Right cardiac atrium (tissue), 5 donors: ENCODE measurements at regions not wholly inside any gene's neighbourhood (a gene's known extent, or its start where the extent isn't known, plus 50 kb on each side); places are given as distances from the start of the nearest gene placed in this dataset.
"Not testable (repeated sequence)": the region's sequence is repeated elsewhere in the genome, so short reads cannot be mapped to it uniquely, and the experiment has no call there.

Experiments
- ATAC-seq, 2 donors: fragments of 200-7000 bp; cut with Tn5 transposase; one replicate each; pipeline versions ENCODE4 v1.8.0 to v1.9.1; 2020; ENCODE audit warnings: moderate library complexity in 2 of 2, mild to moderate bottlenecking in 1 of 2
- DNase-seq, 3 donors: peaks; one replicate each; pipeline ENCODE4 v3.0.0-alpha.2; 2020
- H3K27ac ChIP-seq: one replicate; pipeline ENCODE4 v1.5.1; 2013; ENCODE audit warnings: mild to moderate bottlenecking, low read length, control low read depth, moderate library complexity
- H3K27me3 ChIP-seq: one replicate; pipeline ENCODE4 v1.6.1; 2013; ENCODE audit not compliant: control insufficient read depth, insufficient read depth
- H3K4me1 ChIP-seq: one replicate; pipeline ENCODE4 v1.6.1; 2013; ENCODE audit warnings: low read length; ENCODE audit not compliant: control insufficient read depth, insufficient read depth
- H3K4me3 ChIP-seq: one replicate; pipeline ENCODE4 v1.5.1; 2013; ENCODE audit warnings: low read length, control low read depth
- H3K9me3 ChIP-seq: one replicate; pipeline ENCODE4 v1.6.1; 2013; ENCODE audit warnings: low read length; ENCODE audit not compliant: control insufficient read depth
- WGBS: extraction: QIAGEN DNeasy Blood & Tissue Kit; methylation state at CpG from one replicate; pipeline ENCODE4 v1.1.7; 2013; 5-methylcytosine and 5-hydroxymethylcytosine counted together
- intact Hi-C, 4 donors: fragments of 100-400 bp; cut with DNase I; formaldehyde crosslinking; loops; one replicate each; pipeline versions ENCODE4 v1.11.0 to v1.14.0; 2022 to 2023
- donor health status: healthy with polysubstance abuse.
- donor health status: DM: no; HTN: yes; CAD: no.
- donor health status: DM: no; HTN: no; CAD: no.
- donor health status: DM: no; HTN: yes; CAD: no; lungs with severe emphysema.
- donor health status: DM: yes; HTN: yes; CAD: no.

GRCh38 chr7:69446213-69446612 is 152.1 kb upstream of the AUTS2 start:
- H3K27me3 ChIP-seq, intact Hi-C loops, H3K9me3 ChIP-seq, DNase-seq, H3K4me3 ChIP-seq, H3K27ac ChIP-seq, H3K4me1 ChIP-seq, ATAC-seq: not testable (repeated sequence)
- WGBS = 98% methylated on average over 7 of the region's 7 CpGs

DNA sequence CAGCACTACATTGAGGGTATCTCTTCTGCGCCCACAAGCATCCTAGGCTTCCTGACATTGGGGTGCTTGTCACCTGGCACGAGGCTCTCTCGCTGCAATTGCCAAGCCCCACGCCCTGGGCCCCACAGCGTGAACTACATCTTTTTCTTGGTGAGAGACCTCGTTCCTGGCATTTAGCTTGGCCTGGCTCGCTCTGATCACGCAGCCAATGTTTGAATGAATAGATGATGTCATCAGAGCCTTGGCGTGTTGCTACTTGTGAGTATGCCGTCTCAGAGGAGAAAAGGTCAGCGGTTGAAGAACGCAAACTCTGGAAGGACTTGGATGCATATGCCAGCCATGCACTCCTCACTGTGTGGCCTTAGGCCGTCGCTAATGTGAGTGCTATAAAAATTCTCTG is 150.2 kb upstream of the AUTS2 start:
- peak; percentile 60 to 74 (median 65) for DNase-seq
- no peak overlapping the region for H3K27ac ChIP-seq
- no peaks in the 10 kb centered on the region for H3K9me3 ChIP-seq
- intact Hi-C loops = no loop called here
- H3K27me3 ChIP-seq = no peaks in the 10 kb centered on the region
- H3K4me1 ChIP-seq = peaks cover 6% of the 10 kb centered on the region
- no peak overlapping the region for H3K4me3 ChIP-seq
- 70% methylated on average over 14 of the region's 14 CpGs for WGBS
- peak; percentile 78 to 79 for ATAC-seq

DNA sequence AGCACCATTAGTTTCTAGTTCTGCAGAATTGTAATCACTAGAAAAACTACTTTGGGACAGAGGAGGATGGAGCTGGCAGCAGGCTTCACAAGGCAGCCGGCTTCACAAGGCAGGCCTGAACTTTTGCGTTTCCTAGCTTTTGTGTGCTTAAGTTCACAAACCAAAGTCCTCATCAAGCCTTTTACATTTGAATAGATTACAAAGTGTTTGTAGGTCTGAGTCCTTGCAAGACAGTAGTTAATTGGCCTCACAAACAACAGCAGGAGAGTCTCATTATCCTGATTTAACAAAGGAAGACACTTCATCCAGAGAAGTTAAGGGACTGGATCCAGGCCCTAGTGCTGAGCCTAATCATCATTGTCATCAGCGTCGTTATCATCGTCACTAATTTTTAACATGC is 147.8 kb upstream of the AUTS2 start:
- ATAC-seq (no peak), DNase-seq (no peak)
- H3K27ac ChIP-seq = no peak overlapping the region
- intact Hi-C loops = no loop called here
- no peaks in the 10 kb centered on the region for H3K27me3 ChIP-seq
- peaks cover 6% of the 10 kb centered on the region for H3K4me1 ChIP-seq
- no peaks in the 10 kb centered on the region for H3K9me3 ChIP-seq
- 73% methylated on average over 5 of the region's 5 CpGs for WGBS
- no peak overlapping the region for H3K4me3 ChIP-seq

DNA sequence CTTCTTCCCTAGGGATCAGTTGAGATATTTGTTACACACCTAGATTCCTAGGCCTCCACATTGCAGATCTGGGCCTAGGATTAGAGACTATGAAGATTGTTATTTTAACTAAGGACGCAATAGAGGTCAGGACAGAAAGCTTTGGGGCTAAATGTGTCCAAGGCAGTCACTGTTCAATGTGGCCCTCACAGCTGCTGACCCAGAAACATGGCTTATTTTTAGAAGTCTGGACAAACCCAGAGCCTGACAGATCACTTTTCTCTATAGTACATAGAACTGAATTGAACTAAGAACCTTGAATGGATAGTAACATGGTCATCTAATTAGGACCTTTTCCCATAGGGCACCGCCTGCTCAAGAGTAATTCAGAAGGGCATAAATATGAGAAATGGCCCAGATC is 146.6 kb upstream of the AUTS2 start:
- intact Hi-C loops = no loop called here

GRCh38 chr7:69452797-69453196 is 145.5 kb upstream of the AUTS2 start:
- WGBS = 99% methylated on average over 2 of the region's 2 CpGs
- ATAC-seq = no peak
- peaks cover 1% of the 10 kb centered on the region for H3K4me1 ChIP-seq

More for the DNA sequence above, 146.6 kb upstream of the AUTS2 start:
- no peaks in the 10 kb centered on the region for H3K9me3 ChIP-seq
- H3K4me1 ChIP-seq = peaks cover 1% of the 10 kb centered on the region
- no peak overlapping the region for H3K4me3 ChIP-seq
- DNase-seq = no peak
- ATAC-seq = no peak
- no peak overlapping the region for H3K27ac ChIP-seq
- 92% methylated on average over 2 of the region's 2 CpGs for WGBS
- H3K27me3 ChIP-seq = no peaks in the 10 kb centered on the region

GRCh38 chr7:69457595-69458504 is 140.4 kb upstream of the AUTS2 start:
- DNase-seq = peak; percentile 74 to 88 (median 84)
- intact Hi-C loops = no loop called here
- peak; percentile 93 to 97 for ATAC-seq
- H3K4me1 ChIP-seq = peaks cover 1% of the 10 kb centered on the region
- H3K27me3 ChIP-seq = no peaks in the 10 kb centered on the region
- 19% methylated on average over 9 of the region's 9 CpGs for whole genome bisulfite sequencing
- peak overlapping the region; percentile 30 for H3K27ac ChIP-seq
- H3K4me3 ChIP-seq = no peak overlapping the region
- no peaks in the 10 kb centered on the region for H3K9me3 ChIP-seq

More at GRCh38 chr7:69452797-69453196, 145.5 kb upstream of the AUTS2 start:
- Histone ChIP-seq H3K27me3 (no peaks in the 10 kb centered on the region), H3K4me3 (no peak overlapping the region), H3K9me3 (no peaks in the 10 kb centered on the region), H3K27ac (no peak overlapping the region)
- intact Hi-C loops = no loop called here
- no peak for DNase-seq

- Histone ChIP-seq H3K4me3 (no peak overlapping the region), H3K4me1 (no peaks in the 10 kb centered on the region), H3K9me3 (no peaks in the 10 kb centered on the region), H3K27me3 (no peaks in the 10 kb centered on the region), H3K27ac (no peak overlapping the region)
- 90% methylated on average over 3 of the region's 3 CpGs for WGBS
- intact Hi-C loops = no loop called here
- no peak for DNase-seq
- no peak for ATAC-seq
Observed at GRCh38 chr7:69464035-69464434, 134.2 kb upstream of the AUTS2 start.

- no peaks in the 10 kb centered on the region for H3K9me3 ChIP-seq
- no peaks in the 10 kb centered on the region for H3K4me1 ChIP-seq
- no peak overlapping the region for H3K27ac ChIP-seq
- no peak for DNase-seq
- H3K4me3 ChIP-seq = no peak overlapping the region
- H3K27me3 ChIP-seq = no peaks in the 10 kb centered on the region
- ATAC-seq = no peak
- intact Hi-C loops = no loop called here
- 63% methylated on average over 1 of the region's 1 CpG for WGBS
Observed at GRCh38 chr7:69465262-69465661, 133.0 kb upstream of the AUTS2 start.

DNA sequence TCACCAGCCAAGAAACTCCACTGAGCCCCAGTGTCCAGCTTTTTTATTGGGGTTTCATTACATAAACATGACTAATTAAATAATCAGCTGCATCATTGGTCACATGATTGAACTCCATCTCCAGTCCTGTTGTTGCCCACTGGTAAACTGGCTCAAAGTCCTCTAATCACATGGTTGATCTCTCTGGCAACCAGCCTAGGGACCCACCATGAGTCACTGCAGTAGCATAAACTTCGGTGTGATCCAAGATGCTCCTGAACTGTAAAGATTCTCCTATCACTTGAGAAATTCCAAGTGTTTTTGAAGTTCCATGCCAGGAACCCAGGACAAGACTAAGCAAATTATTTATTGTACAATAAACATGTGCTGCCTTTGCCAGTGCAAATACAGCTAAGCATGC is 130.4 kb upstream of the AUTS2 start:
- intact Hi-C loops = no loop called here
- no peak overlapping the region for H3K4me3 ChIP-seq
- no peaks in the 10 kb centered on the region for H3K27me3 ChIP-seq
- ATAC-seq (no peak), DNase-seq (no peak)
- no peaks in the 10 kb centered on the region for H3K9me3 ChIP-seq
- WGBS = 96% methylated on average over 1 of the region's 1 CpG
- no peaks in the 10 kb centered on the region for H3K4me1 ChIP-seq
- H3K27ac ChIP-seq = no peak overlapping the region

DNA sequence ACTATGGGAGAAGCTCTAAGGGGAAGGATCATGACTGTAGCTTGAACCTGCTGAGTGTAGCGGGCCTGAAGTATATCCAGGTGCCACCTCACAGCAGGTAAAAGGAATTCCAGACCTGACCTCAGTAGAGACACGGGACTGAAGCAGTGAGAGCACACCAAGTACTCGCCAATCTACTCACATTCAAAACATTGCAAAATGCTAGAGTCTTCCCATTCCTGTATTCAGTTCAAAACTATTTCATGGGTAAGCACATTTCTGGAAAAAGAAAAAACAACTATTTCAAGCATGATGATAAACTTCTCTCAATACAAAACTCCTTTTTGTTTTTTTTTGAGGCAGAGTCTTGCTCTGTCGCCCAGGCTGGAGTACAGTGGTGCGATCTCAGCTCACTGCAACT is 121.9 kb upstream of the AUTS2 start:
- Histone ChIP-seq H3K4me1 (no peaks in the 10 kb centered on the region), H3K4me3 (no peak overlapping the region), H3K27me3 (no peaks in the 10 kb centered on the region), H3K9me3 (no peaks in the 10 kb centered on the region), H3K27ac (no peak overlapping the region)
- 75% methylated on average over 5 of the region's 5 CpGs for WGBS
- no peak for ATAC-seq
- no peak for DNase-seq
- intact Hi-C loops = no loop called here

DNA sequence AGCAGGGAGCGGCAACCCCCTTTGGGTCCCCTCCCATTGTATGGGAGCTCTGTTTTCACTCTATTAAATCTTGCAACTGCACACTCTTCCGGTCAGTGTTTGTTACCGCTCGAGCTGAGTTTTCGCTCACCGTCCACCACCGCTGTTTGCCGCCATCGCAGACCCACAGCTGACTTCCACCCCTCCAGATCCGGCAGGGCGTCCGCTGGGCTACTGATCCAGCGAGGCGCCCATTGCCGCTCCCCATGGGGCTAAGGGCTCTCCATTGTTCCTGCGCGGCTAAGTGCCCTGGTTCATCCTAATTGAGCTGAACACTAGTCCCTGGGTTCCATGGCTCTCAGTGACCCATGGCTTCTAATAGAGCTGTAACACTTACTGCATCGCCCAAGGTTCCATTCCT is 115.6 kb upstream of the AUTS2 start:
- Histone ChIP-seq H3K27ac (no peak overlapping the region), H3K4me1 (no peaks in the 10 kb centered on the region), H3K27me3 (no peaks in the 10 kb centered on the region), H3K9me3 (no peaks in the 10 kb centered on the region), H3K4me3 (no peak overlapping the region)
- intact Hi-C loops = no loop called here
- 98% methylated on average over 18 of the region's 18 CpGs for WGBS
- ATAC-seq (no peak), DNase-seq (no peak)
